ENCODE measurements at regions not wholly inside any gene's neighbourhood (a gene's known extent, or its start where the extent isn't known, plus 50 kb on each side); places are given as distances from the start of the nearest gene placed in this dataset.
"Not testable (repeated sequence)": the region's sequence is repeated elsewhere in the genome, so short reads cannot be mapped to it uniquely, and the experiment has no call there.

GRCh38 chr7:149995369-149996026 is 121.7 kb downstream of the ATP6V0E2 start:
- not testable (repeated sequence) for DNase-seq

- not testable (repeated sequence) for DNase-seq
These were observed 127.2 kb downstream of the ATP6V0E2 start for GRCh38 chr7:150000780-150001599.

- DNase-seq: no peak
These were observed 129.6 kb downstream of the ATP6V0E2 start for GRCh38 chr7:150003304-150003810.

- not testable (repeated sequence) for DNase-seq
These were observed 130.2 kb downstream of the ATP6V0E2 start for GRCh38 chr7:150003973-150004372.

GRCh38 chr7:150004843-150005242 is 131.1 kb downstream of the ATP6V0E2 start:
- DNase-seq: not testable (repeated sequence)

GRCh38 chr7:150009620-150010303 is 136.0 kb downstream of the ATP6V0E2 start:
- DNase-seq: not testable (repeated sequence)

GRCh38 chr7:150016651-150017189 is 143.0 kb downstream of the ATP6V0E2 start:
- DNase-seq: not testable (repeated sequence)

GRCh38 chr7:150020210-150020609 is 146.4 kb downstream of the ATP6V0E2 start:
- not testable (repeated sequence) for DNase-seq

GRCh38 chr7:150024550-150025490 is 151.1 kb downstream of the ATP6V0E2 start:
- DNase-seq: not testable (repeated sequence)

- not testable (repeated sequence) for DNase-seq
These were observed 152.0 kb downstream of the ATP6V0E2 start for GRCh38 chr7:150025802-150026201.

GRCh38 chr7:150028344-150029012 is 154.7 kb downstream of the ATP6V0E2 start:
- DNase-seq: not testable (repeated sequence)

GRCh38 chr7:150029013-150029389 is 155.2 kb downstream of the ATP6V0E2 start:
- DNase-seq: not testable (repeated sequence)

- DNase-seq: not testable (repeated sequence)
These were observed 158.0 kb downstream of the ATP6V0E2 start for GRCh38 chr7:150031733-150032132.

- DNase-seq: not testable (repeated sequence)
These were observed 159.9 kb downstream of the ATP6V0E2 start for GRCh38 chr7:150033711-150034110.

GRCh38 chr7:150035769-150036168 is 162.0 kb downstream of the ATP6V0E2 start:
- DNase-seq: not testable (repeated sequence)

GRCh38 chr7:150039061-150039460 is 165.3 kb downstream of the ATP6V0E2 start:
- DNase-seq: not testable (repeated sequence)

- not testable (repeated sequence) for DNase-seq
These were observed 168.5 kb downstream of the ATP6V0E2 start for GRCh38 chr7:150042281-150042680.

GRCh38 chr7:150044771-150045170 is 171.0 kb downstream of the ATP6V0E2 start:
- DNase-seq: peak; percentile 3

GRCh38 chr7:150045596-150045995 is 171.8 kb downstream of the ATP6V0E2 start:
- not testable (repeated sequence) for DNase-seq

- not testable (repeated sequence) for DNase-seq
These were observed 172.8 kb downstream of the ATP6V0E2 start for GRCh38 chr7:150046290-150047194.
